Stimulated activated CD4-positive, alpha-beta T cell treated with anti-CD3 and anti-CD28 coated beads, Interleukin-1b, Interleukin-23, amount 100 ng/mL, for 1 hour (primary cell): ENCODE measurements at regions not wholly inside any gene's neighbourhood (a gene's known extent, or its start where the extent isn't known, plus 50 kb on each side); places are given as distances from the start of the nearest gene placed in this dataset.
"Not testable (repeated sequence)": the region's sequence is repeated elsewhere in the genome, so short reads cannot be mapped to it uniquely, and the experiment has no call there.

Source experiments
- DNase-seq, 2 donors: peaks; one replicate each; pipeline ENCODE4 v3.0.0-alpha.2; 2020; ENCODE audit warnings: low read depth in 2 of 2

DNA sequence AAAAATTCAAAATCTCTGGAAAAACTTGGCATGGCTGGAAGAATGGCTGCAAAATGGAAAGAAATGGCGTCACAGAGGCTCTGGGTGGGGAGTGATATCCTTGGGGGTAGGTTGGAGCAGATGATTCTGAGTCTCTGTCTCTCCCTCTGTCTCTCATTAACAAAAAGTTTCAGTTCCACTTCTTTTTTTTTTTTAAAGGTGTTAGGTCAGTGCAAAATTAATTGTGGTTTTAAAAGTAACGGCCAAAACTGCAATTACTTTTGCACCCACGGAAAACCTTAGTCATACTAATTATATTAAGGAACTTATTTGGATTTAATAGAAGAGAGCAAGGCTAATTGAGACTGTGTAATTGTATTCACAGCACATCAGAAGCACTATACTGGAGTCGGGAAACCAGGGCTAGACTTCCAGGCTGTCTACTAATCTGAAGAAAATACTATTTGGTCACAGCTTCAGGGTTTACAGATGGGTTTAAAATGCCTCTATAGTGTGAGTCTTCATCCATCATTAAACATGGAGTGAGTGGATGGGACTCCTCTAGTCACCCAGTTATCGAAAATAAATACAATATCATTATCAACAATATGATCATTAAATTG is 289.1 kb upstream of the PLD5 start:
- no peak for DNase-seq

DNA sequence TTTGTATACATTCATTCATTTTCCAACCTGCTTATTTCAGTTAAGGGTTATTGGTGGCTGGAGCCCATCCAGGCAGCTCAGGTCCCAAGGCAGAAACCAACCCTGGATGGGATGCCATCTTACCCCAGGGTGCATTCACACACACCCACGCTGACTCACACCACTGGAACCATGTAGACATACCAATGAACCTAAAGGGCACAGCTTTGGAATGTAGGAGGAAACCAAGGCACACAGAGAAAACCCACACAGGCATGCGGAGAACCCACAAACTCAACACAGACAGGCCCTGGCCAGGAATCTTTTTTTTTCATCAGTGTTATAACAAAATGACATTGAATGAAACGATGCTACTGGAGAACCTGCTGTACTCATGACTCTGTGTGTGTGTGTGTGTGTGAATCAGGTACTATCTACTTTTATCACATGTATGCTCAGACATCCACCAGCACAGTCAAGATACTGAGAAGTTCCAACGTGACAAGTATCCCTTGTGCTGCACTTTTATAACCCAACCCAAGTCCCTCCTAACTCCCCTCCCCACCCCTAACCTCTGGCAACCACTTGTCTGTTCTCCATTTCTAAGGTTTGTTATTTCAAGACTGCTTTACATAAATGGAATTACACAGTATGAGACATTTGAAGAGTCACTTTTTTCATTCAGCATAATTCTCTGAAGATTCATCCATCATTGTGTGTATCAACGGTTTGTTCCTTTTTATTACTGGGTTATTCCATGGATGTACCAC is 286.8 kb upstream of the PLD5 start:
- DNase-seq: no peak

DNA sequence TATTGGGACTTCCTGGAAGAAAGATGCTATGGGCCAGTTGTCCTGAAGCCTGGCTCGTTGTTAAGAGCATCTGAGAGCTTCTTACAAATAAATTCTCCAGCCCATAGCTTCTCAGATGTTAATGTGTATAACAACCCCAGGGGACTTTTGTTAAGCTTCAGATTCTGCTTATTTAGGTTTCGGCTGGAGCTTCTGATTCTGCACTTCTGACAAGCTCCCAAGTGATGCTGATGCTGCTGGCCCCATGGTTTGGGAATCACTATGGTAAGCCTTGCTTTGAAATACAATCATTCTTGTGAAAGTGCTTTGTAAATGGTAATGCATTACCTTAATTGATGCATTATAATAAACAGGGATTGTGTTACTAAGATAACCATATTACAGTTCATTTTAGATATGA is 281.8 kb upstream of the PLD5 start:
- no peak for DNase-seq

DNA sequence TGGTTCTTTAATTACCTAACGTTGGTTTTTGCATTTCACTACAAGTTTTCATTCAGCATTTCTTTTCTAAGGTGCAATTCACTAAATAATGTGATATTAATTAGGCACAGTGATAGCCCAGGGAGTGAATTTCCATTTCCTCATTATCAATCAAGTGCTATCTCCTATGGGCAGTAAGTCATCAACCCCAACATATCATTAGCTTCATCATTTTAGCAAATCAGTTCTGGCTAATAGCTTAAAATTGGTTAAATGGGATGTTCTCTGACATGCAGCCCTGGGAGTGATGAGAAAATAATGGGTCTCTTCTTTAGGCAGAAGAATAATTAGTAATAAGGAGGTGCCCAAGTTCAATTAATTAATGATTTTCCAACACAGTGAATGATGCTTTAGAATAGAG is 280.9 kb upstream of the PLD5 start:
- DNase-seq: not testable (repeated sequence)

DNA sequence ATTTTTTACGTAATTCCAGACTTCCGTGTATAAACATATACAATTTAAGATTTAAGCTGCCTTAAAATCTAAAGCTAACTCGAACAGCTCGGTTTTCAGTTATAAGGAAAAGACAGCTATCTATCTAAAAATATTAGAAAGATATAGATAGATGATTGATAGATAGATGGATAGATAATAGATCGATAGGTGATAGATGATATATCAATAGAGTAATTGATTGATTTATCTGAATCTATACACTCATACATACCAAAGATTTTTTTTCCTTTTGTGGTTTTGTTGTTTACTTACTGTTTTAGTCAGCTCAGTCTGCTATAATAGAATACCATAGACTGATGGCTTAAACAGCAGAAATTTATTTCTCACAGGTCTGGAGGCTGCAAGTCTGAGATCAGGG is 278.5 kb upstream of the PLD5 start:
- no peak for DNase-seq

DNA sequence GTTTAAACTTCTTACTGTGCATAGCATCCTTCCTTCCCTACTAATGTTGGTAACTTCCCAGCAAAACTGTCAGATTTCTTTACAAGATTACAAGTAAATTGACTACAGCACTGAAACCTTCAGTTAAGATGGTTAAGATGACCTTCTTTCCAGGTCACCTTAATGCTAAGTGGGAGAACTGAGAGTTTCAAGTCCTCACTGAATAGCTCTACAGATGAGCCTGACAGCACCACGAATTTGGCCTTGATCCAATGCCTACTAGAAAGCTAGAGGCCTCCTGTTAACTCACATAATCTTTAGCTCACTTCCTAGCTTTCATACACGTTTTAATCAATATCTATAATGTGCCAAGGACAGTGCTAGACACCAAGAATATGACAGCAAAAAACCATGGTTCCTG is 276.0 kb upstream of the PLD5 start:
- DNase-seq: no peak

DNA sequence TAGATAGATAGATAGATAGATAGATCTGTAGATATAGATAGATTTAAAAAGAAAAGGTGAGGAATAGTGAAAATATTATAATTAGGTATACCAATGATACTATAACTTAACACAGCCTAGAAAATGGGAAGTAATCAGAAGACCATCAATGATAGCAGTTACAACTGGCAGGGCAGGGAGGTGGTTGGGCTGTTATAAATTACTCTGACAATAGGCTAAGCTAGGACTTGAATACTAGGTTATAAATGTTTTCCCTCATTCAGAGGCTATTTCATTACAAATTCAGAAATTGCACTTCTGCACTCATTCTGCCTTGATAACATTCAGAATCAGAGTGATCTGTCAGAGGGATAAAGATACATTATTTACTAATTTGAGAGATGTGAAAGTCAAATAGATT is 273.4 kb upstream of the PLD5 start:
- no peak for DNase-seq

DNA sequence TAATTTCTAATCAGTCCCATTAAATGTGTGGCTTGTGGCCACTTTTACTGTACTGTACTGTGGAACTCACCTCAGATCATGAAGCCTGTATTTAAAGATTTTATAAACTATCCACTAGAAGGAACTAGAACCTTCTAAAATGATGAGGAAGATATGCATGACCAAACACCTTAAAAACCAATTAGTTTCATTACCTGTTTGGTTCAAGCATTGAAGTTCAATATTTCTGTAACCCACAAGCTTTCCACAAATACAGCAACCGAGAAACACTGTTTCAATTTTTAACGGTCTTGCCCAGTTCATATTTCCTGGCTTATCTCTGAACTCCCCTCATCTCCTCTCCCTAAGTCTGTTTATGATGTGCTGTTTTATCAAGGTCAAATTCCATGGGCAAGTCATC is 264.3 kb upstream of the PLD5 start:
- DNase-seq: no peak

DNA sequence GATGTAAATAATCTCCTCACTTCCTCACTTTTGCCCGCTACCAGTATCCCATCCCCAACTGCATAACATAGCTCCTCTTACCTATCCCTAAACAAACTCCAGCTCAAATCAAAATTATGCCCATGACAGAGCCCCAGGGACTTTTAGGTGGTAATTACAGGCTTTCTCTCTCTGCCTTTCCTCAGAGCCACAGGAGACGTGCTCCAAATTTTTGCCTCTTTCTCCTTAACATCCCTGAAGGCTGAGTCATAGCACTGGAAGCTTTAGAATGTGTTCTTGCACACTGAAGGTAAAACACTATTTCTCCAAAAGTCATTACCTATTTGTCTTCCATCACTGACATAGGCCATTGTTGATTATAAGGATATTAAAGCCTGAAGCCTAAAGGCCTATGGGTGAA is 263.5 kb upstream of the PLD5 start:
- DNase-seq: no peak

DNA sequence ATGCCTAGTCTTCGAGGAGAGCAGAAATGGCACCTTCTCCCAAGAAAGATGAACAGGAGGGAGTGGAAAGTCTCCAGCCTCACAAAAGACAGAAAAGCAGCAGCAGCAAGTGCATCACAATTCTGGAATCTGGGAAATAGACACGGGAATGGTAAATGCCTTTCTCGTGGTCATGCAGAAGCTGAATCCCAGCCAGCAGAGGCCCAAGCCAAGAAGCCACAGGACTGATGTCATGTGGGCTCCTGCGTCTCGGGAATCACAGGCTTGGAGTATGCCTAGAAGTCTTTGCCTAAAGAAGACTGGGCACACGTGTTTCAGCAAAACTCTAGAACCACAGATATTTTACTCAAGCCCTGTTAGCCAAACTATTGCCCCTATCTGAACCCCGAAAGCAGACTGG is 260.3 kb upstream of the PLD5 start:
- no peak for DNase-seq

DNA sequence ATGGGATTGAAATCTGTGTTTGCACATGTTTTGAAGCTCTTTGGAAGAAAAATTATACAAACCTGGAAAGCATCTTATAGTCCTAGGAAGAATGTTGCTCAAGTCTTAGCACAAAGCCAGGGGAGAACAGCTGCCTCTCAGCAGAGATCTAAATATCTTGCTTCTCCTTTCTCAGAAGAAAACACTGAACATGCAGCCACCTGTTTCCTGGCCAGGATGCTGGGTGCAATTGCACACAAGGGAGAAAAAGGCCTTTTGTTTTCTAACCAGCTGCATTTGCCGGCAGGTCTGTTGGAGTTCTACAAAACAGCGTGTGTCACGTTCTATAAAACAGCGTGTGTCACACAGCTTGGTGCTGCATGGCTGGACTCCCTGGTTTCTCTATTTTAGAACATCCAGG is 259.6 kb upstream of the PLD5 start:
- no peak for DNase-seq

DNA sequence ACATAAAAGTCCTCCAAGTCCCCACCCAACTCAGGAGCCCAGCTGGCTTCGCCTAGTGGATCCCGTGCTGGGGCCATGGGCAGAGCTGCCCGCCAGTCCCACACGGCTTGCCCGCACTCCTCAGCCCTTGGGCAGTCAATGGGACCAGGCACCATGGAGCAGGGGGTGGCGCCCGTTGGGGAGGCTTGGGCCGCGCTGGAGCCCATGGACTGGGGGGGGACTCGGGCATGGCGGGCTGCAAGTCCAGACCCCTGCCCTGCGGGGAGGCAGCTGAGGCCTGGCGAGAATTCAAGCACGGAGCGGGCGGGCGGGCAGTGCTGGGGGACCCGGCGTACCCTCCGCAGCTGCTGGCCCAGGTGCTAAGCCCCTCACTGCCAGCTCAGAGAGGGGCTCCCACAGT is 249.8 kb upstream of the PLD5 start:
- no peak for DNase-seq

DNA sequence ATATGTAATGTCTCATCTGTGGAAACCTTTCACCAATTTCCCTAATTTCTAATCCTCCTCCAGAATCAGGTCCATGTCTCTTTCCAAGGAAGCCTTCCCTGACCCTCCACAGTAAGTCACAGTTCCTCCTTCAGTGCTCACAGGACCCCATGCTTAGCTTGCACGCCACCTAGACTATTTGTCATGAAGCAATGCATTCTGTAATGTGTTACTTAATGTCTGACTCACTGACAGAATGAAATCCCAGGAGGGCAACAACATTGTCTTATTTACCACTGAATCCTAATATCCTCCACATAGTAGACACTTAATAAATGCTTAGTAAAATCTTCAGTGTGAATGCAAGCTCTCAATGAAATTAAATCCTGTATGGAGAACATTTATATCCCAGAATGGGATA is 245.9 kb upstream of the PLD5 start:
- DNase-seq: no peak

DNA sequence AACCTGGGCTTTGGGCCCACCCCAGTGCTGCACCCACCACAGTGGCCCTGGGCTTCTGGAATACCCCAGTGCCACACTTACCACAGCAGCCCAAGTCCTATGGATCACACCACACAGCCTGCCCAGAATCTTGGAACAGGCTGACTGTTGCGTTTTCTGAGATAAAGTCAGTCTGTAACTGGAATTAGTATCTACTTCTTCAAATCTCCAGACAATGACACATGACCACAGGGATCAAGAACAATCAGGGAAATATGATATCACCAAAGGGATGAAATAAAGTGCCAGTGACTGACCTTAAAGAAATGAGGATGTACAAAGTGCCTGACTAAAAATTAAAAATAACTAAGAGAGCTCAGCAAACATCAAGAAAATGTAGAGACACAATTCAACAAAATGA is 239.7 kb upstream of the PLD5 start:
- no peak for DNase-seq

DNA sequence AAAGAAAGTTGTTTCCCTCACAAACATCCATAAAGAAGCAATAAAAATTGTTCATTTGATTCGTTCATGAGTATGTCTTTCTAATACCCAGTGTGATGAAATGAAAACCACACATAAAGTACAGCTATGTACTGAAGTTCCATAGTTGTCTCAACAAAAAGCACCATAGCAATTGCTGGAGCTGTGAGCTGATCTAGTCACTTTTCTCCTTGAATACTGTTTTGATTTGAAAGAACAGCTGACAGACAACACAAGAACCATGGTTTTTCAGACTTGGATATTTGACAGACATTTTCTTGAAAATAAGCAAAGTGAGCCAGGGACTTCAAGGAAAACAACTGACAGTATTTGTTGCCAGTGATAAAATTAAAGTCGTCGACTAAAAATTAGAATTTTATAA is 237.1 kb upstream of the PLD5 start:
- no peak for DNase-seq

DNA sequence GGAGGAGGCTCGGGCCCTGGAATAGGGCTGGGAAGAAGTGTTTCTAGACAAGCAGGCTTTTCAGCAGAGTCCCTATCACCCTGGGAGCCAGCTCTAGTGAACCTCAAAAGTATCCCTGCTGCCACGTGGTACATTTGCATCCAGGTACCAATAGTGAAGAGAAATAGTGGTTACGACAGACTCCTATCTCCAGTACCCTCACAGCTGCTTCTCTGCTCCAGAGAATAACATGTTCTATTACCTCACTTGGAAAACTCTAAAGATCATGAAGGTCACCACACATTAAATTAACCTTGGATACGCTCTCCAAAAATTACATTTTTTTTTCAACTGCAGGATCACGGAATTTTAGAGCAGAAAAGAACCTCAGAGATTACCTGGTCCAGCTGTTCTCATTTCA is 230.4 kb upstream of the PLD5 start:
- no peak for DNase-seq

DNA sequence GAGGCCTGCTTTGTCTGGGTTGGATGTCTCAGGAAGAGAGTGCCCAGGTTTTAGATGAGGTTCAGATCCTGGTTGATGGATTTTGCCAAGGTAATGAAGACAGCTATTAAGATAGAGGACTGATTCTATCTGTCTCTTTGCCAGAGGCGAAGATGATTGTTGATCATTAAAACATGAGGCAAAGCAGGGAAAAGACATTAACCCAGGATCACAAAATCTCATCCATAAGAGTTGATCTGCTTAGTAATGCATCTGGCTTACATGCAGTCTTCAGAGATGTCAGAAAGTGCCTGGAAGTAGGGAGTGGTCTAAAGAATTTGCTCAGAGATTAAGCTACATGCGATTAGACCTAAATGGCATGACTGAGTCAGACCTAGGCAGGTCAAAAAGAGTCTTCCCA is 229.6 kb upstream of the PLD5 start:
- DNase-seq: no peak

DNA sequence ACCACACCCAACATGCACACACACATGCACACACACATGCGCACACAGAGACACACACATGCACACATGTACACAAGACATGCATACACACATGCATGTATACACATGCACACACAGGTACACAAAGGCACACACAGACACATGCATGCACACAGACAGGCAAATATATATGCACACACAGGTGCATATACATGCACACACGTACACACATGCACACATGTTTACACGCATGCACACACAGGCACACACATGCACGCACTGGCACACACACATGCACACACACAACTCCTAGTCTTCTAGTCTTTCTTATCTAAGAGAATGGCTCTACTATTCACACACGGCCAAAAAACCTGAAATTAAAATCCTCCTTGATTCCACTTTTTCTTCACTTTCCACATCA is 222.7 kb upstream of the PLD5 start:
- DNase-seq: no peak

DNA sequence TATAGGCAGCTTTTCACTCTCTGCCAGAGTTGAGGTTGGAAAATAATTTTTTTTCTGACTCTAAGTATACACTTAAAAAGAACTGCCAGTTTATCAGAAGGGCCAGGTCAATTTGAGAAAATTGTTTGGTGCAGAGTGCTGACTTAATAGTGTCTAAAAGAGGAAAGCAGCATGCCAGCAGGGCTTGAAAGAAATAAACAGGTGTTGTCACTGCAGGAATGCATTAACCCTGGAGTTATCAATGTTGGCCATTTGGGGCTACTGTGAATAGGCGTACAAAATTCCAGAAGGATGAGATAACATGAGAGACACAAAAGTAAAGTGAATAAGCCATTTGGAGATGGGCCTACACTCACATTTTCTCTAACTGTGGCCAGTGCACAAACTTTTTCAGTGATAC is 220.6 kb upstream of the PLD5 start:
- no peak for DNase-seq

DNA sequence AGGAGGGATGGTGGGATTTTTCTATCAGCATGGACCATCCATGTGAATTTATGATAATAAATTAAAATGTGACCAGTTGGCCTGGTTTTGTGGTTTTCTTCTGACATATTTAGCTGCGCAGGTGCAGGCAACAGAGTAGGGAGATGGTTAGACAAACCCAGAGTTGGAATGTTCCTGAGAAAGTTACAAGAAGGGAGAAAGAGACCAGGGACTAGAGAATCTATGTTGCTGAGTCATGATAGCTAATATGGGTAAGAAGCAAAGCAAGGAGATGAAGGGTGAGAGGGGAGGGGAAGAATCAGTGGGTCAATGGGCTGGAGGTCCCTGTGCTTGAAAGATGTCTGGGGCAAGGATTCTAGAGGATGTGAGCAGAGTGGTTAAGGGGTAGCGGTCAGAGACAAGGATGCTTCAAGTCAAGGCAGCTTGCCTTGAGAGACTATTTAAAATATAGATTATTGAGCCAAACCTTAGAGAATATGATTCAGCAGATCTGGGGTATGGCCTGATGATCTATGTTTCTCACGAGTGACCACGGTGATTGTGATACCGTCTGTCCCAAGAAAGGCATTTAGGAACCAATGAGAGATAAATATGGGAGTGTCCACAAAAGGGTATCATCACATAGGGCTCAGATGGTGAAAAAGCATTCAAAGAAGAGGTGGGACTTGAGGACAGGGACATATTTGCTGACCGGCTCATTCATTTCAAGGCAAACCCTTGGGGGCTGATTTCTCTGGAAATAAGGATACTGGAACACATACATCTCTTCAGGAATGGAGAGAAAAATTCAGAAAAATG is 219.7 kb upstream of the PLD5 start:
- DNase-seq: no peak

DNA sequence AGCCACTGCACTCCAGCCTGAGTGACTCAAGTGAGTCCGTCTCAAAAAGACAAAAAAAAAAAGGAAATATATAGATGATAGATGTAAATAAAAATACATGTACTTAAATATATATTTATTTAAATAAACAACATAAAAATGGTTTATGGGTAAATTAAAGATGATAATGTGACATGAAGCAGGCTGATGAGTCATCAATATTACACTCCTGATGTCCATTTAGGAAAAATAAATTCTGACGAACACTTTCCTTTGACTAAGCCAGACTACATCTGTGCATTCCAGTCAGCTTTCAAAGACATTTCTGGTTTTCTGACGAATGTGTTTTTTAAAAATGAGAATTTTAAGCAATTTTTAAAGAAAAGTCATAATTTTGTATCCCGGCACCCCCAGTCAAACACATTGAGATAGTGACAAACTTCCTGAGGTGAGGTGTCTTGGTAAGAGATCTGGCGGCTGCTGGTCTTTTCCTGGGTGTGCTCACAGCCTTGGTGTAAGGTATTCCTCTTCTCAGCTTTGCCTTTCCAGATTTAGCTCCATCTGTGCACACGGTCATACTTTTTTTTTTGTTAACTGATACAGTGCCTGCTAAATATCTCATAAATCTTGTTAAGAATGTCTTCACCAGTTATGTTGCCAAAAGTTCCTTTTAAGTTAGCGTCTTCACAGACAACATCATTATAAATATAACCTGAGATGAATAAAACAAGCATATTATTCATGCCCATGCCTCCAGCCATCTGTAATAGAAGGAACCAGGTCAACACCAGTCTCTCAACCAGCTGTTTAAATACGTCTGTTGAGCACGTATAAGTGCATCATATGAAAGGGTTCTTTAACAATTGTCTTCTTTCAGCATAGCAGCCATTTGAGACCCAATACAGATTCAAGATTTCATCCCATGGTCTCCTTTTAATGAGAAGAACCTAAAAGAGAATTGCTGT is 214.5 kb upstream of the PLD5 start:
- no peak for DNase-seq

DNA sequence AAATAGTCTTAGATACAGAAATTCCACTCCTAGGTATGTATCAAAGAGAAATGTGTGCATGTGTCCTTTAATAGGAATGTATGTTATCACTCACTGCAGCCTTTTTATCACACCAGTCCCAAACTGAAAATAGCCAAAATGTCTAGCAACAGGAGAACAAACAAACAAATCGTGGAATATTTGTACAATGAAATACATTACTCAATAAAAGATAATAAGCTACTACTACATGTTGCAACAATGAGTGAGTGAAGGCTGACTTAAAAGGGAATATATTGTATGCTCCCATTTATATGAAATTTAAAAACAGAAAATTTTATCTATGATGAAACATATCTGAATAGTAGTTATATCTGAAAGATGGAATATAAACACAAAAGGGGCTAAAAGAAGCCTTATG is 212.1 kb upstream of the PLD5 start:
- no peak for DNase-seq
